GM19455 (cell line): ENCODE measurements at regions not wholly inside any gene's neighbourhood (a gene's known extent, or its start where the extent isn't known, plus 50 kb on each side); places are given as distances from the start of the nearest gene placed in this dataset.

Source experiments
- ATAC-seq: cut with Tn5 transposase; IDR thresholded peaks from one replicate; pipeline ENCODE4 v1.9.1; 2021; ENCODE audit not compliant: unreplicated experiment

DNA sequence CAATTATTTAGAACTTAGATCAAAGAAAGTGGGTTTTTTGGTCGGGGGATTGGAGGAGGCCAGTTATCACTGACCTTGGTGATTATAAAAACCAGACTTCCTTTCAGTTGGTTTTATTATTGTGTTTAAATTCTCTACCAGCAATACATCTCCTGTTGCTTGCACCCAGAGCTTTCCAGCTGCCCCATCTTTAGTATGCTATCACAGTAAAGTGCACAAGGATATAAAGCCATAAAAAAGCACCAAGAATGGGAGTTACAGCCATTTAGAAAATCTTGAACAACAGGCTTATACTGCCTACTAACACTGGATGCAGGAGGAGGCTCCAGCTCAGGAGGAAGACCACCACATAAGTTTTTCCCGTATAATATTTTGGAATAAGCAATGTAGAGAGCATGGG is 148.7 kb upstream of the OSR1 start:
- no peak for ATAC-seq

DNA sequence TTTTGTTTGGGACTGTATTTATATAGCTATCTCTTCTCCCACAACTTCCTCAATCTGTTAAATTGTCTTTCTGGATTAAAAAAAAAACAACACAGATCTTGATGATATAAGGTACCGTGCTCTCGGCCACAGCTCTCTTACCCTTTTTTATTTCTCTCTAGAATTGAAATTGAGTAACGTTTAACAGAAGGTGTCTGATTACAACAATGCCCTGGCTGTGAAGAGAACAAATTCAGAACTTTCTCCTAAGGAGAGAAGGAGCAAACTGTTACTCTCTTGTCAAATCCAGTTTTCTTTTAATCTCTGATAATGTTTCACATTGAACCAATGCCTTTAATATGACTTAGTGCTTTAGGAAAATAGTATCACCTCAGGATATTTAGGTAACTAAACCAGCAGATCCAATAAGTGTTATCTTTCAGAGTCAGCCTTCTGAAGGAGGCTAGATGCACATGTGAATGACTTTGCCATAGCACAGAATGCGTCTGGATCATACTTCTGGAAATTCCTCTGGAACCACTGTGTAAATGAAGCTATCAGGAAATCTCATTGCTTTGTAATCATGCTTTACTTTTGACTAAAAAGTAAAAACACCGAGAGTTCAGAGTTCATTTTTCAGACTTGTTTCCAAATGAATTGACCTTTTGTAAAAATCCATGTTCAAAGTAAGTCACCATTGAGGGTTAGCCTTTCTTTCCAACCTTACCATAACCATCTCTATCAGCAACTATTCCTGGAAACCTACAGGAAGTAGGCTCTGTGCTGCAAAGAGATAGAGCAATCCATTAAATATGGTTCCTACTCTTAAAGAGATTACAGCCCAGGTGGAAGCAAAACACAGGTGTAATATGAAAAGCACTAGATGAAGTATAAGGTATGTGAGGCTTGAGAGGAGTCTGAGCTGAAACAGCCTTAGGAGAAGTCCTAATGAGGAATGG is 147.0 kb upstream of the OSR1 start:
- no peak for ATAC-seq

DNA sequence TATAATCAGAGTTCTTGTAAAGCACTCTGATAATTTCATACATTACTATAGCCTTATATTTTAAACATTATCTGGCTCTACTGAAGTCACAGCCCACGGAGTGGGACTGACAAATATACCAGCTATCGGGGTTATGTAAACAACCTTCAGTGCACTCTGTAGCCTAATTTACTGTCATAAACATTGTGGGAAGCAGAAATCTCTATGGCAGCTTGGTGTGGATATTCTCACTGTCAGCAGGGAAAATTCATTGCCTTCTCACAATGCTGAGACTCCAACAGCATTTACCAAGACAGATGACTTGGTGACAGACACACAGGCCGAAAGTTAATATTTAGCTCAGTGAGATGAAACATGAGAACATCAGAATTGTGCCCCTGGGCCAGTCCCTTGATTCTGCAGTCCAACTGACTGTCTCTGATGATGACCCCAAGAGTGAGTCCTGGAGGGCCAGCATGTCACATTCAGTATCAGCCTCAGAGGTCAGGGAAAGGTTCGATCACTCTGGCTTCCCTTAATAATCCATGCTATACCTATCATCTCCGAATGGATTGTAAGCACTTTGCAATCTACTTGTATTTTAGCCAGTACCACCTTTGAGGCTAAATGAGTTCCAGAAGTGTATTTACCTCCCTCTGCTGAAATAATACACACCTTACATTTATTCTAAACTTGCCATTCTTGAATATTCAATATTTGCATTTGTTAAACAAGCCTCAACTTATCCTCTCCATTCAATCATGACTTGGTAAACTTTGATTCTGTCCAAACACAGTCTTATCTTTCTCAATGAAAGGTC is 146.2 kb upstream of the OSR1 start:
- no peak for ATAC-seq

DNA sequence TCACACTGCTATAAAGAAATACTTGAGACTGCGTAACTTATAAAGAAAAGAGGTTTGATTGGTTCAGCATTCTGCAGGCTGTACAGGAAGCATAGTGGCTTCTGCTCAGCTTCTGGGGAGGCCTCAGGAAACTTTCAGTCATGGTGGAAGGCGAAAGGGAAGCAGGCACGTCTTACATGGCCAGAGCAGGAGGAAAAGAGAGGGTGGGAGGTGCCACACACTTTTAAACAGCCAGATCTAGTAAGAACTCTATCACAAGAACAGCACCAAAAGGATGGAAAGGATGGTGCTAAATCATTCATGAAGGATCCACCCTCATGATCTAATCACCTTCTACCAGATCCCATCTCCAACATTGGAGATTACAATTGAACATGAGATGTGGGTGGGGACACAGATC is 145.5 kb upstream of the OSR1 start:
- no peak for ATAC-seq

DNA sequence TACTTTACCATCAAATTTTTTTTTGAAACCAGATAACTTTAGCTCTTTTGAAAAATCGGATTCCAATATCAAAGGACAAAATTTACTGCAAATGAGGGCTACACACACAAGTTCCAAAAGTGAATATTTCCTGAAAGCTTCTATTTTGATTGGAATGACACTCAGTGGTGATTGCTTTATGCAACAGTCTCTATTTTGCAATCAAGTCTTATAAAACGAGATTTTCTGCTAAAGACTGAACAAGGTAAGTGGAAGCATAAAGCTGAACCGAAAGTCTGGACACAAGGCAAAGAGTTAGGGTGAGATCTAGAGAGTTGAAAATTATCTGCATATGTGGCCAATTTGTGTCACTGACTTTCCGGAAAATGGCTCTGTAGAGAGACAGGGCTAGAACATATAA is 145.0 kb upstream of the OSR1 start:
- ATAC-seq = no peak

DNA sequence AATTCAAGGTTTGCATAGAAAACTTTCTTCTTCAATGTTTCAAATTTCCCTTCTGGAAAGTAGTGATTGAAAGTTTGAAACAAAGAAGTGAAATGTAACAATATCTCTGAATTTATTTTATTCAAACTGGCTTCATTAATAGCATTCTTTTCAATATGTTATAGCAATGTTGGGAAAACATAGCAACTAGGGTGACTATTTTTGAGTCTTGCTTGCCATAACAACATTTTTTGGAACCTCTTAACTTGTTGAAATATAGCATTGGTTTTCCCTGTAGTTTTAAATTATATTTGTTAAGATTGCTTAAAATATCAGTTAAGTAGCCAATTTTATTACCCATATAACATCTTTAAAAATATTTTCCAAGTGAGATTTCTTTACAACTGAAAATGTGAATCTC is 141.7 kb upstream of the OSR1 start:
- ATAC-seq = no peak

DNA sequence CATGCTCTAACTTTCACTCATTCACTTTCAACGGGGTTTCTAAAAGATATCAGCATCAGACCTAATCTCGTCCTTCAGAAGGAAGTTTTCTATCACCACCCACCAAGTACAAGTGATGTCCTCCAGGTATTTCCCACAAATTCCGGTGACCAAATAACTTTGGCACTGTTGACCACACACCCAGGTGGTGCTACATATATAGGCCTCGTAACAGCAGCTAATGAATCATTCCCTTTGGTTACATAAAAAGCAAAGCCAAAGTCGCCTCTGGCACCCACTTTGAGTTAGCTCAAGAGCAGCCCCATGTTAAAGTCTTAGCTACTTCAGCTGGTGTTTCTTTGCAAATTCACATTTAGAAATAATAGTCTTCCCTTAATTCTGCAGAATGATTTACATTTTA is 138.2 kb upstream of the OSR1 start:
- no peak for ATAC-seq

DNA sequence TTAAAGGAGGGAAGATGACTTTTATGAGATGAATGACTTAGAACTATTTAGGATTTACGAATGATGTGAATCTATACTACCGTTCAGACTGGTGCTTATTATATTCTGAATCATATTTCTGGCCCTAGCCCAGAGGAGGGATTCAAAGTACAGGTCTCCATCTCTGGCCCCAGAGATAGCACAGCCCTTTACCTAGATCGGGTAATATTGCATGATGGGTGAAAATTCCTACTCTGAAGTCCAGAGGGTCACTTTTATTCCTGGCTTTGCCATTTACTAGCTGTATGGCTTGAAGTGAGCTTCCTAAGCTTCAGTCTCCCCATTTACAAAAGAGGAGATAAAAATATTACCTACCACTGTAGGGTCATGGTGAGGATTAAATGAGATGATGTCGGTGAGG is 135.8 kb upstream of the OSR1 start:
- ATAC-seq = no peak

DNA sequence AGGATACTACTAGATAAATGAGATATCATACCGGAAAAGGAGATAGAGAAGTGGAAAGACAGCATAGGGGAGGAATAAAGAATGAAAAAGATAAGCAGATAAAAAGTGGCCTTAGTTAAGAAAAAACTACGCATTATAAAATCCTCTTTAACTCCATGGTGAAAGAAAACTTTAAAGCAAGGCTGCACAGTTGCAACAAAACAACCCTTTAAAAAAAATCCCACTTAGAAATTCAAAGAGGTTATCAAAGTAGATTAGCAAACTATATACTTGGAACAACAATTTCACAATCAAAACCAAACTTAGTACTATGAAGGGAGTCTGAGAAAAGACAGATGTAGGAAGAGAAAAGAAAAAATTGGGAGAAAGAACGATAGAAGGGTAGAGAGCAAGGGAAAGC is 133.4 kb upstream of the OSR1 start:
- ATAC-seq = no peak

DNA sequence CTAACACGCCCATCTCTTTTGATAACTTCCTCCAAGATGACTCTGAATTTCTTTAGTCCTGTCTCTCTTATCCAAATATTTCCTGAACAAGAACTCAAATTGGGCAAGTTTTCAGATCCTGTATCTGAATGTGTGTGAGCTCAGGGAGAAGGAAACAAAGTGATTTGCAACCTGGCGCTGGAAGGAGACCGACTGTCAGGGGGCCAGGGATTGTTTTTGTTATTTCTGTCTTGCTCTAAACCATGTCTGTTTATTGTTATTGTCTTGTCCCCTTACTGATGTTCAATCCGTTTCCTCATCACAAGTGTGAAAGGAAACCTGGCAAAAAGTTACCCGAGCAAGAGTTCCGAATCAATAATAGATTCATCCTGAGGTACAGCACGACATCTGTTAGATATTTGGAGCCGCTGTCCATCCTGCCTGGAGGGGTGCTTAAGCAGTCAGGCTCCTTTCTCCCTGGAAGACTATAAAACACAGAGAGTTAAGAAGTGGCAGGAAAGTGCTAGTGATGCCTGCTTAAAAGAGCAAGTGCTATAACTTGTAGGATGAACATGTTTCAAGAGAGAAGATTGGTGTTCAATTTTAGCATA is 132.5 kb upstream of the OSR1 start:
- no peak for ATAC-seq

DNA sequence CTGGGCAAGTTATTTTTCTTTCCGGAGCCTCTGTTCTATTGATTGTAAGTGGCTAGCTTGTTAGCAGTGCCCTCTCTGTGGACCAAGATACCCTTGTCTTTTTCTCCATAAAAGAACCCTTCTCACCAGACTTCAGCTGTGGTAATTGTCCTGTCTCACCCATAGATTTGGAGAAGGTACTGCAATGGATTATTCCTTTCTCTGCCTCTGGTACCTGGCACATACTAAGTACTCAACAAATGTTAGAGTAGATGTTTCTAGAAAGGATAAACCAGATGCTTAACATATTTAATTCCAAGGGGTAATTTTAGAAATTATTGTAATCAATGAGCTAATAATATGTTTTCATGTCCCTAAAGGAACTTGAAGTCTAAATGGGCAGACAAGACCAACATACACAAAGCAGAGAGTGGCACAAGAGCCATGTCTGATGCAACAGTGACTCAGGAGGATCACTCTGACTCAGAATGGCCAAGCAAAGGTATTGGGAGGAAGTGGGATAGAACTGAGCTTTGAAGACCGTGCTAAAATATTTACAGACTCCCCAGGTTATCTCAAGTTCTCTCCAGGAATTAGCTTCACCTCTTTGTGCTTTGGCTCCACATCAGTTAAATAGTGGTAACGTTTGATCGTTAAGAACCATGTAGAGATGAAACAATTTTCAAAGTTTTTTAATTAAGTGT is 129.7 kb upstream of the OSR1 start:
- ATAC-seq = peak; percentile 88

DNA sequence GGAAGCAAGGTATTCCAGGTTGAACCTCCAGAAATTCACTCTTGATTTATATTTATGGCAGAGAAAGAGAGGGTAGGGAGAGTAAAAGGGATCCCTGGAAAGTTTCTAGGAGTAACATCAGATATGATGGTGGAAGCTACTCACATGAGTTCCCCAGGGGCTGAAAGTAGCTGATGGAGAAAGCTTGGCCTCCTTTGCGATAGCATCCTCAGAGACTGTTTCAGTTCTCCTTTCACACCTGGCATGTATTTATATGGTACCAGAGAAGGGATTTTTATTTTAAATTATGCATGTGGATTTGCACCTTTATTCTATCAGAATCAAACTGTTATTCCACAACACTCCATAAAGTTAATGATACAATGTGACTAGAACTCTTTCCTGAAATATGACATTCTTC is 126.3 kb upstream of the OSR1 start:
- ATAC-seq = no peak

DNA sequence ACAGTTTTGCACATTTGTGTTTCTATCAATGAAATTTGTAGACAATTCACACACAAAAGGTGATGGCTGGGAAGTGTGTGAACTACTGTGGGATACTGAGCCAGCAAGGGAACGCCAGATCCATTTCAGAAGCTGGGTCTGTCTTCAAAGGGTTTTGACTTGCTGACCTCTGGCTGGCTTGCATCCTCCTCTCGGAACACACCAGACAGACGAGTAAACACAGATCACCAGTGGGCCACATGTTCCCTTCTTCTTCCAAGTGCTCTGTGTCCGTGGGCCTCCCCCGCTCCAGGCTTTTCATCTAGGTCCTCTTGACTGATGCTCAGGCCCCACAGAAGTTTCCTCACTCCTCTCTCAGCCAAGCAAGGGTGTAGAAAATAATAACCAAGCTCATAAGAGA is 122.2 kb upstream of the OSR1 start:
- no peak for ATAC-seq

DNA sequence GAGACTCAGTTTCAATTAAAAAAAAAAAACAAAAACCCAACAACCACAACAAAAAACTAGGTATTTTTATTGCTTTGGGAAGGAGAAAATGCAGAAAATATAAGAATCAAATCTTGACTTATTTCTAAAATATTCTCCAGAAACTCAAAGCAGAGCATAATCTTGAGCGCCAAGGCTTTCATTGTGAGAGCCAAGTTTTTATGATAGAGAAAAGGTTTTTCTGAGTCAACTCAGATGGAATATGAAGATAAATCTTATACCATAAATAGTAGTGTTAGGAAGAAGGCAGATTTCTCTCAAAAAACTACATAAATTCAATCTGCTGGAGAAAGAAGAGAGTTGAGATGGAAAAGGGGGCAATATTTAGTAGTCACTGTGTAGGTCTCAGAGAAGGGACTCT is 121.2 kb upstream of the OSR1 start:
- no peak for ATAC-seq

DNA sequence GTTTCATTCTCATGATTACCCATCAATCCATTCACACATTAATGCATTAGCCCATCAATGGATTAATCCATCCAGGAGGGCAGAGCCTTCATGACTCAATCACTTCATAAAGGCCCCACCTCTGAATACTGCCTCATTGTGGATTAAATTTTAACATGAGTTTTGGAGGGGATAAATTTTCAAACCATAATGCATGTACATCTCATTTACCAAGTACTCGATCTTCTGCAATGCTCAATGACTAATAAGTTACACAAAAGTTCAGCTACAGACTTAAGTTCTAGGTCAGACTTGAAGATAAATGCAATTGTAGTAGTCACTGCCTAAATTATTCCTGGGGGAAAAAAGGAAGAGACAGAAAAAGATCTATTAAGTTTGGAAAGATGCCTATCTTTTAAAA is 120.0 kb upstream of the OSR1 start:
- no peak for ATAC-seq

DNA sequence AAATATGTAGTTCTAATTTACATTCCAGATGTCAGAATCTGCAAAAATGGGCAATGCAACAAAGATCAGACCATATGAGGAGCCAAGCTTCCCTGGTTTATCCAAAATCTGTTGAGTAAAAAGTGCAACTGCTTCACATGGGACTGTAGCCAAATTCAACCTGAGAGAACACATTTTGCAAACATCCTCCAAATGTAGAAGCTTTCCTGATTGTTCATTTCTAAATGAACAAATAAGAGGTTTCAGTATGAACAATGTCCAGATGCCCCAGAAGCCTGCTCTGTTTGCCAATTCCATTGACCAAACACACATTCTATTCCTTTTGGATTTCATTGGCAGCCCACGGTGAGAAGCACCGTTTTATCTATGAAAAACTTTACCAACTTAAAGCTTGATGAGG is 117.9 kb upstream of the OSR1 start:
- ATAC-seq = no peak

DNA sequence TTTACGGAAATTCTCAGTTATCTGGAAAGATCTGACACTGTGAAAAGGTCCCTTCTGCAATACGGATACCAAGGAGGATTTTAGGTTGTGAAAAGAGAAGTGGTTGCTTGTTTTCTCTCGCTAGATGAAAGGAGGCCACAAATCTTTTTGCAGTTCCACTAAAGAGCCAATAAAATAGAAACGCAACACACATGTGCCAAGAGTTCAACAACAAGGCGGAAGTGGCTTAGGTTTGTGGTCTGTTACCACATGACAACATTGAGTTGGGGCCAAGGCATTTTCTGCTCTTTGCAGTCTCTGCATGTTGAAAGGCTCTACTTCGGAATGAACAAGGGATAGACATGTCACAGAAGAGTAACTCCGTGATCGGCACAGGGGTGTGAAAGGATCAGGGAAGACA is 115.7 kb upstream of the OSR1 start:
- peak; percentile 91 for ATAC-seq

DNA sequence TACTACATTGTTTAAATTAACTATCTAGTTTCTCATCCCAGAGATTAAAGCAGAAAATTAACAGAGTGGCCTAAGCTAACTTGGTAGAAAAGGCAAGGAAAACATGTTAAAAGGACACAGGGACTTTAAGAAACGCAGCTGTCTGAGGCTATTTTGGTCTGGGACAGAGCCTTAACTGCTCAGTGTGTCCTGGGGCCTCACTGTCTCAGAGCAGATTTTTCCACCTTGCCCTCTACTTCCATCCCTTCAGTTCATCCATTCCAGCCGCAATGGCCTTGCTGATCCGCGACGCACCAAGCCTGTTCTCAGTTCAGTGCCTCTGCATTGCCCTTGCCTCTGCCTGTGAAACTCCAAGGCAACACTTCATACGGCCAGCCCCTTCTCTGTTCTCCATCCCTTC is 114.9 kb upstream of the OSR1 start:
- ATAC-seq = no peak

DNA sequence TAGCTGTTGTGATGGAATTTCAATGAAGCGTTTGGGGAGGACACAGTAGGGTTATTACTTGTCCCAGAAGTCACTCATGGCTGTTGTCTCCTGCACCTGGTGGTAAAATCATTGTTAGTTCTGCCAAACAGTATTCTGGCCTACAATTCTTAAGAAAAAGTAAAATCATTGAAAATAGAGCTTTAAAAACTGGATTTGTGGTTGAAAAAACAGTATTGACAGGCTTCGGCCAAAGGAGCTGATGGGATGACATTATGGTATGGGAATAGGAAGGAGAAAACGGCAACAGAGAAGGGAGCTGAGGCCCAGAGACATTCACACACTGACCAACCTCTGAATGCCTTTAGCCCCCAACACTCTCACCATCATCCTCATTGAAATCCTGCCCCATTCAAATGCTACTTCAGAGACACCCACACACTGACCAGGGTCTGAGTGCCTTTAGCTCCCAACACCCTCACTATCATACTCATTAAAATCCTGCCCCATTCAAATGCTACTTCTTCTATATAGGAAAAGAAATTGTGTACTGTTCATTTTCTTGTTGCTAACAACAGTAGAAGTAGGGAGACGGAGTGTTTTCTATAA is 114.1 kb upstream of the OSR1 start:
- no peak for ATAC-seq

DNA sequence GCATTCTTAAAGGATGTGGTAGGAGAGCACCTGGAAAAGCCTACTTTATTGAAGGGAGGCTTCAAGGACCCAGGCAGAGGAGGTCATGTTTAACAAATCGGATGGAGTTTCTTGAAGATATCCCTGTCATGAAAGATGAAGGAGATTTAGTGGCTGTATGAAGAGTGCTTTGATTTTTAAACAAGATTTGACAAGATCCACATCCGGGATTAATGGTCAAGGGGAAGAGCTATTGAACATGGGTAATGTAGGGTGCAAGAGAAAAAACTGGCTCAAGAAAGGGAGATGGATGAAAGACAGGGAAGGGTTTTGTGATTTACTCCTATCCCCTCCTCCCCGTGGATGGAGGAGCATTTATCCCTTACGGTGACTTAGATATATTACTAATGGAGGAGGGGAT is 113.1 kb upstream of the OSR1 start:
- ATAC-seq = no peak

DNA sequence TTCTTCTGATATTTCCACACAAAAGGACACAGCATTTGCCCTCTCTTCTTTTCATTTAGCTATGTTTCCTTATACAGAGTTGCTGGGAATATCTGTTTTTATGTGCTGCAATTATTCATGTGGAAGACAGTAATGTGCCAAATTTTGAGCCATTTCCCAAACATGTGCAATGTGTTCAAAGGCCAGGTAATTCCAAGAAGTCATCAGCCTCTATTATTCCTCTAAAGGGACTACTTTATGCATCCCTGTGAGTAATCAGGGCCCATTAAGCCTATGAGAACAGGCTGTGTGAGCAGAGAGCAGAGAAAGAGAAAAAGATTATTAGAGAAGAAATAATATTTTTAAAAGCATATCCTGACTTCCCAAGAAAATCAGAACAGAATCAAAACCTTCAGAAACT is 107.6 kb upstream of the OSR1 start:
- ATAC-seq = no peak
